HPDE6-E6E7 (cell line): ENCODE measurements at regions not wholly inside any gene's neighbourhood (a gene's known extent, or its start where the extent isn't known, plus 50 kb on each side); places are given as distances from the start of the nearest gene placed in this dataset.
A peak's percentile ranks its signal among the peaks of the same experiment; 100 is the strongest.
"Not testable (repeated sequence)": the region's sequence is repeated elsewhere in the genome, so short reads cannot be mapped to it uniquely, and the experiment has no call there.

Experiments used
- DNase-seq: peaks from one replicate; pipeline ENCODE4 v3.0.0; 2011; ENCODE audit warnings: missing footprints; ENCODE audit errors: extremely low spot score

DNA sequence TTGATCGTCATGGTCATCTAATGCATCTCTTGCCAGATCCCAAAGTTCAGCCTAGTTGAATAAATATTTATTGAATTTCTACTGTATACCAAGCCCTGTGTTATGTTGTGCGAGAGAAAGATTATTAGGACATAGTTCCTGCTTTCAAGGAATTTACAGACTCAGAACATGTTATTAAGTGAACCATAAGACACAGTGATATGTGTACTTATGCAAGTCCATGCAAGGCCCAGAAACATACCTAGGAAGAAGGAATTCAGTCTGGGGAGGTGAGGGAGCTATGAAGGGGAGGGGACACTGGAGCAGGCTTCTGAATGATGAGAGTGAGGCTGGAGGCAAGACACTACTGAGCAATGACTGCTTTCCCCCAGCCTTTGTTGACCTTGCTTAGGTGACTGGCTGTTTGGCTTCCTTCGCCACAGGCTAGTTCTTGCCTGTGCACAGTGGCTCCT, 81.4 kb downstream of the ACAA2 start:
- DNase-seq: peak; percentile 75

DNA sequence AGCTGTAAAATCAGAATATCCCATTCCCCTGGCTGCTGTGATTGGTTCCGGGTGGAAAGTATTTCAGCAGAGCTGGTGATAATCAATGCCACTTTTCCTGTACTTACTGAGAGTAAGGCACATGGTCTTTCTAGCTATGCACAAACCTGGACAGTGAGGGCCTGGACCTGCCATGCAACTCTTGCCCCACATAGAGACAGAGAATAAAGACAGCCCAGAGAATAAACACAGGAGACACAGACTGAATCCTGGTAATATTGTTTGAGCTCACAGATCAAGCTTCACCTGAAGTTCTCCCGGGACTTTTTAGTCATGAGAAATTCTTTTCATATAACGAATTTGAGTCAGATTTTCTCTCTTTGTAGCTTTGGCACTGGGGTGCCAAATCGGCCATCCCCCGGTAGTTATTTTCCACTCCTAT, 81.9 kb downstream of the ACAA2 start:
- no peak for DNase-seq

- no peak for DNase-seq
These were observed 82.4 kb downstream of the ACAA2 start for GRCh38 chr18:49730951-49731391.

- no peak for DNase-seq
These were observed 84.8 kb downstream of the ACAA2 start for GRCh38 chr18:49728542-49728941.

DNA sequence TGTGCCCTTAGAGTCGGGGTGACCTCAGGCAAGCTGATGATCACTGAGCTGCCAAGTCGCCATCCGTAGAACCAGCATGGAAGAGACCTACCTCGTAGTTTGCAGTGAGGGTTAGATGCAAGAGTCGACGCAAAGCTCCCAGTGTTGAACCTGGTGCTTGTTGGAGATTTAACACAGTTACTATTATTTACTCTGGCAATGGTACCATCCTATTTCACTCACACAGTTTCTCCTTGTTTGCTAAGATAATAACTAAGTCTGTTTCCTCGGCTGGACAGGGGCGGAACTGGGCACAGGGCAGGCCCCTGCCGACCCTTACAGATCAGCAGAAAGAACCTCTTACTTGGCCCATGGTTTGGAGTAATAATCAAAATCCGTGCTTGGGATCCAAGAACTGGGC, 85.5 kb downstream of the ACAA2 start:
- no peak for DNase-seq

DNA sequence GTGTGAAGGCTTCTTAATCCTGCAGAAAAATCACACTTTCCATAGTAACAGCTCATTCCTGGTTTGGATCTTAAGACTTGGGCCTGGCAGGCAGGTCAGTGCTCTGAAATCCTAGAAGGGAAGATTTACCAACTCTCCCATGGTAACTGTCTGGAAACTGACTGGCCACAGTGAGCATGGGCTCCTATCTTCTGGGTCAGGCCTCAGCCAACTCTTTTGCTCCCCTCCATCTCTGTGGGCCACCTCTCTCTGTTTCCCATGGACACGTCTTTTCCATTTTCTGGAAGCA, 86.7 kb downstream of the ACAA2 start:
- no peak for DNase-seq

GRCh38 chr18:49725809-49726674, 87.3 kb downstream of the ACAA2 start:
- no peak for DNase-seq

GRCh38 chr18:49723648-49724180, 89.6 kb downstream of the ACAA2 start:
- no peak for DNase-seq

DNA sequence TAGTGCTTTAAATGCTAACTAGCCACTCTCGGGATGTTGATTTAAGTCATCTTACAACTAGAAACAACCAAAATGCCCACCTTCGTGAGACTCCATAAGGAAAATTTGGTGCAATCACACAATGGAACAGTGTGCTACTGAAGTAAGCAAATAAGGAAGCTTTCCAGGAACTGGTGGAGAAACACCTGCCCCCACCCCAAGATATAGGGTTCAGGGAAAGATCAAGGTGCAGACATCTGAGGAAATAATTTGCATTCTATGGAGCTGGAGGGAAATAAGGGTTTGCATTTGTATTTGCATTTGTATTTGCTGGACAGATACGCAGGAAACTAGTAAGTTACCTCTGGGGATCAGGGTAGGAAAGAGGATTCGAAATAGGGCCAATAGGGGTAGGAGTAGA, 90.9 kb downstream of the ACAA2 start:
- no peak for DNase-seq

DNA sequence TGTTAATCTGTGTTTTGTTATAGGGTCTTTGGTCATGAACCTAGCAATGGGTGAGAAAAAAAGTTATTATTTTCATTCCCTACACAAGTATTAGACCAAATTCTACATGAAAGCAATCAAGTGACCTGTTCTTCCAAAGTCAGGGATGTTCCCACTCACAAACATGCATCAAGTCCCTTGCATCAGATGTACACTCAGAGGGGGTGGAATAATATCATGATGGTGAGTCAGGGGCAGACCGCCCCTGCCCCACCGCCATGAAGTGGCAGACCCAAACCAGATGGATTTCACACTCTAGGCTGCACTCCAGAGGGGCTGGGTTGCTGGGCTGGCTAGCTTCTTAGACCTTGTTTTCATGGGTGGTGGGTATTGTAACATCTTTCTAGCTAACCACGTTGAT, 91.4 kb downstream of the ACAA2 start:
- no peak for DNase-seq

DNA sequence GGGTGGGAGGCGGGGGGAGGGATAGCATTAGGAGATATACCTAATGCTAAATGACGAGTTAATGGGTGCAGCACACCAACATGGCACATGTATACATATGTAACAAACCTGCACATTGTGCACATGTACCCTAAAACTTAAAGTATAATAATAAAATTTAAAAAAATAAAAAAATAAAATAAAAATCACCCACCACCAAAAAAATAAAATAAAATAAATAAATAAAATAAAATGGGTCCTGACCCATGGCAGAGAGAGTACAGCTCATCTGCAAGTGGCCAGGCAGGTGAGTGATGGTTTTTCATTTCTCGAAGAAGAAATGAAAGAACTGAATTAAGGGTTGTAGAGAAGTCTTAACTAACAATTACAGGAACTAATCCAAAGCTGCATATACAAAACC, 92.4 kb downstream of the ACAA2 start:
- DNase-seq: not testable (repeated sequence)

GRCh38 chr18:49717617-49718016, 95.7 kb downstream of the ACAA2 start:
- DNase-seq: no peak

DNA sequence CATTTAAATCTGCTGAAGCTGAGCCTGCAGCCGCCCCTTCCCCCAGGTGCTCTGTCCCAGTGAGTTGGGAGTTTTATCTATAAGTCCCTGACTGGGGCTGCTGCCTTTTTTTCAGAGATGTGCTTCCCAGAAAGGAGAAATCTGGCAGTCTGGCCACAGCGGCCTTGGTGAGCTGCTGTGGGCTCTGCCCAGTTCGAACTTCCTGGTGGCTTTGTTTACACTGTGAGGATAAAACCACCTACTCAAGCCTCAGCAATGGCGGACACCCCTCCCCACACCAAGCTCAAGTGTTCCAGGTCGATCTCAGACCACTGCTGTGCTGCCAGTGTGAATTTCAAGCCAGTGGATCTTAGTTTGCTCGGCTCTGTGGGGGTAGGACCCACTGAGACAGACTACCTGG, 97.3 kb downstream of the ACAA2 start:
- no peak for DNase-seq

- DNase-seq: no peak
These were observed 104.0 kb downstream of the ACAA2 start for GRCh38 chr18:49709347-49709690.

DNA sequence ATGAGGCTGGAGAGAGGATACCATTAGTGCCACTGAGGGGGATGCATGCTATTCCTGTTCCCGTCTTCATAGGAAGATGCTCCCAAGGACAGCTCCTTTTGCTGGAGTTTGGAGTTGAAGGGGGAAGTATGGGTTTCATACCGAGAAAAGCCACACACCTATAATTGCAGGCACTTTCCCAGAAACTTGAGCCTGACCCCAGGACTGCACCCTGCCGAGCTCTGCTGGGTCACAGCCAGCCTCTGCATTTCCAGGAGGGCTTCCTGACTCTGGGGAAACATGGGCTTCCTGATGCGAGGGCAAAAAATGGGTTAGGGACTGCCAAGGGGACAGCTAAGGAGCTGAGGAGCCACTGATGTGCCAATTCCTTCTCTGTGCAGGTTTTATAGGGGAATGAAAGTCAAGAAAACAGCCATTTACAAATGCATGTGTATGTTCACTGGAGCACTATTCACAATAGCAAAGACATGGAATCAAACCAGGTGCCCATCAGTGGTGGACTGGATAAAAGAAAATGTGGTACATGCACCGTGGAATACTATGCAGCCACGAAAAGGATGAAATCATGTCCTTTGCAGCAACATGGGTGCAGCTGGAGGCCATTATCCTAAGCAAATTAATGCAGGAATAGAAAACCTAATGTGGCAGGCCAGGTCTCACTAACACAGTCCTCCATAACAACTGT, 104.5 kb downstream of the ACAA2 start:
- DNase-seq: no peak

DNA sequence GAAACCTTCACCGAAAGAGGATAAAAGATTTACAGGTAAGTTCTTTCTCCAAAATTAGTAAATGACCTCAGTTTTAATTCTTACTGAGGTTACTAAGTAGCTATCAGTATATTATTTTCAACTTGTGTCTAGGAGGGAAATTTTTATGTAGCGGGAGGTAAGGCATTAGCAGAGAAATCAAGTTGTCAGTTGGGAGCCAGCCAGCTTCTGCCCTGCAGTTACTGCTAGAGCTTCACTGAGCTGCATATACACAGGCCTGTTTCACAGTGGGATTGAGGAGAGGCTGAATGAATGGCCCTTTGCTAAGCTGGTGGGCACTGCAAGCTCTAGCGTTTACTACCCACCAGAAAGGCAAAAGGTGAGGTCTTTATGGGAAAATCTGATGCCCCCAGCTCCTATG, 105.7 kb downstream of the ACAA2 start:
- DNase-seq: no peak

GRCh38 chr18:49704334-49704733, 109.0 kb downstream of the ACAA2 start:
- no peak for DNase-seq

GRCh38 chr18:49701190-49701589, 112.1 kb downstream of the ACAA2 start:
- no peak for DNase-seq

- DNase-seq: peak; percentile 39
These were observed 114.0 kb downstream of the ACAA2 start for GRCh38 chr18:49699303-49699702.

DNA sequence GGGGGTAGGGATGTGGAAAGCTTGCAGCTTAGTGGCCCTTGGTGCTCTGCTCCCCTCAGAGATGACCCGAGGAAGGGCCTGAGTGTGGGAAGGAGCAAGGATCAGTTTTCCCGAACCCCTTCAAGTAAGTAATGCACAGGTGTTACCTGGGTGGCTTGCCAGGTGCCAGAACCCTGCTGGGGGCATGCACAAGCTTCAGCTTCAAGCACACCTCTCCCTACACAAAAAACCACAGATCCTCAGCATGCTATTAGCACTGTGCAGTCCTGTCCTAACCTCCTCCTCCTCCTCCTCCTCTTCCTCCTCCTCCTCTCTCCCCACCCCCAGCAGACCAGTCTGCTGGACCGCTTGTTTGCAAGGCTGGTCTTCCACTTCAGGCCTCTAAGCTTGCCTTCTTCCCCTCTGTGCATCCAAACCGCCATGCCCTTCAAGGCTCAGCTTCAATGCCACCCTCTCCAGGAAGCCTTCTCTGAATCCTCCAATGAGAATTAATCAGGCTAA, 114.8 kb downstream of the ACAA2 start:
- no peak for DNase-seq

GRCh38 chr18:49697757-49698524, 115.4 kb downstream of the ACAA2 start:
- no peak for DNase-seq

DNA sequence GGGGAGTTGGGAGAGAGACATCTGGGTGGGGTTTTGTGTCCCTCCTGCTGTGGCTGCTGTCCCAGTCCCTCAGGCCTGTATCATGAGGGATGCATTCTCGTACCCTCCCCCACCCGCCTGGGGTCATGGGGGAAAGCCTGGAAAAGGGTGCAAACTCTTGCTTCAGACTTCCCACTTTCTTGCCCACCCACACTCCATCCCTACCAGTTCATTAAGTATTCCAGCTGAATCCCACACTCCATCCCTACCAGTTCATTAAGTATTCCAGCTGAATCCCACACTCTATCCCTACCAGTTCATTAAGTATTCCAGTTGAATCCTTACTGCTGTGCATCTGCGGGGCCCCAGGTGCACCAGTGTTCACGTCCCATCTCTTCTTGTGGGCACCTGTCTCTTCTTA, 116.3 kb downstream of the ACAA2 start:
- no peak for DNase-seq
